ENCODE measurements at regions not wholly inside any gene's neighbourhood (a gene's known extent, or its start where the extent isn't known, plus 50 kb on each side); places are given as distances from the start of the nearest gene placed in this dataset.

- no peak overlapping the region for H3K9ac ChIP-seq (ENCODE audit: insufficient read depth, low read depth, low read length)
- H3K4me1 ChIP-seq (ENCODE audit: insufficient read depth, low read length) = peaks cover 75% of the 10 kb centered on the region
- in situ Hi-C loops (cut with HindIII; ENCODE audit: extremely low pct_ligation_motif_present, low pct_unique_long_range_greater_than_20kb) (no loop called here), intact Hi-C loops (cut with micrococcal nuclease; ENCODE audit: unreplicated experiment) (loop anchor here (10.0 kb wide), 1 partner anchor 155 kb away; the partner anchor contains the start of gene NR3C1)
- no peak for ATAC-seq
- H3K9me3 ChIP-seq (ENCODE audit: low read length) = no peaks in the 10 kb centered on the region
- H3K27ac ChIP-seq (ENCODE audit: extremely low read length, insufficient read depth, low read length) = no peak overlapping the region
- H3K4me2 ChIP-seq (ENCODE audit: low read depth, low read length) = no peak overlapping the region
- no TSS peak for BruUV-seq (replicated peaks)
- no peaks in the 10 kb centered on the region for H3K27me3 ChIP-seq (ENCODE audit: control insufficient read depth in 1 of 2, insufficient read depth in 2 of 2, low read length in 2 of 2)
- CTCF ChIA-PET (ENCODE audit: low intra/inter-chr PET ratio, low total read pairs) = no interaction called here
- no peak overlapping the region for H3K4me3 ChIP-seq (replicated peaks in 1 of 3; ENCODE audit: insufficient read depth in 1 of 3, low read depth in 2 of 3, low read length in 3 of 3)
- POLR2A ChIA-PET = interaction anchor here (0.5 kb wide), 1 partner anchor 12 kb away, joined by 3 read pairs; no protein-coding TSS in a partner anchor
- TF ChIP-seq EEA1 (CRISPR knock-in tag; IDR thresholded peaks at IDR 0.05; ENCODE audit: borderline replicate concordance) = no peak
- TF ChIP-seq, protein P1, sequence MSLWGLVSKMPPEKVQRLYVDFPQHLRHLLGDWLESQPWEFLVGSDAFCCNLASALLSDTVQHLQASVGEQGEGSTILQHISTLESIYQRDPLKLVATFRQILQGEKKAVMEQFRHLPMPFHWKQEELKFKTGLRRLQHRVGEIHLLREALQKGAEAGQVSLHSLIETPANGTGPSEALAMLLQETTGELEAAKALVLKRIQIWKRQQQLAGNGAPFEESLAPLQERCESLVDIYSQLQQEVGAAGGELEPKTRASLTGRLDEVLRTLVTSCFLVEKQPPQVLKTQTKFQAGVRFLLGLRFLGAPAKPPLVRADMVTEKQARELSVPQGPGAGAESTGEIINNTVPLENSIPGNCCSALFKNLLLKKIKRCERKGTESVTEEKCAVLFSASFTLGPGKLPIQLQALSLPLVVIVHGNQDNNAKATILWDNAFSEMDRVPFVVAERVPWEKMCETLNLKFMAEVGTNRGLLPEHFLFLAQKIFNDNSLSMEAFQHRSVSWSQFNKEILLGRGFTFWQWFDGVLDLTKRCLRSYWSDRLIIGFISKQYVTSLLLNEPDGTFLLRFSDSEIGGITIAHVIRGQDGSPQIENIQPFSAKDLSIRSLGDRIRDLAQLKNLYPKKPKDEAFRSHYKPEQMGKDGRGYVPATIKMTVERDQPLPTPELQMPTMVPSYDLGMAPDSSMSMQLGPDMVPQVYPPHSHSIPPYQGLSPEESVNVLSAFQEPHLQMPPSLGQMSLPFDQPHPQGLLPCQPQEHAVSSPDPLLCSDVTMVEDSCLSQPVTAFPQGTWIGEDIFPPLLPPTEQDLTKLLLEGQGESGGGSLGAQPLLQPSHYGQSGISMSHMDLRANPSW (CRISPR knock-in tag; IDR thresholded peaks at IDR 0.05; ENCODE audit: borderline replicate concordance) = no peak
- TF ChIP-seq ARNT (IDR thresholded peaks at IDR 0.05) = no peak
- TF ChIP-seq MEIS1 (CRISPR knock-in tag; IDR thresholded peaks at IDR 0.05; ENCODE audit: borderline replicate concordance) = no peak
- TF ChIP-seq ZNF33A (CRISPR knock-in tag; IDR thresholded peaks at IDR 0.05; ENCODE audit: borderline replicate concordance) = no peak
- TF ChIP-seq ZC3H4 (CRISPR knock-in tag; IDR thresholded peaks at IDR 0.05; ENCODE audit: borderline replicate concordance) = no peak
- TF ChIP-seq IKZF5 (CRISPR knock-in tag; IDR thresholded peaks at IDR 0.05) = no peak
- no peak for TF ChIP-seq THAP7 (CRISPR knock-in tag; IDR thresholded peaks at IDR 0.05)
- H4K20me1 ChIP-seq (ENCODE audit: insufficient read depth, low read length) = no peaks in the 10 kb centered on the region
- H3K79me2 ChIP-seq (ENCODE audit: insufficient read depth, low read length) = no peaks in the 10 kb centered on the region
- no peak for DNase-seq (ENCODE audit: low spot score)
- H3K36me3 ChIP-seq (replicated peaks in 1 of 2; ENCODE audit: control insufficient read depth in 1 of 2, insufficient read depth in 2 of 2, low read length in 2 of 2) = no peaks in the 10 kb centered on the region
- H2AFZ ChIP-seq (ENCODE audit: low read length) = no peak overlapping the region
- WGBS (ENCODE audit: low lambda C conversion rate) = 100% methylated on average over 1 of the region's 1 CpG
- no peak for FAIRE-seq
Measured at GRCh38 chr5:143559586-143560109, 156.2 kb upstream of the NR3C1 start.

Data from HepG2 (cell line).